Left renal cortex interstitium (tissue), 4 donors: ENCODE measurements at regions not wholly inside any gene's neighbourhood (a gene's known extent, or its start where the extent isn't known, plus 50 kb on each side); places are given as distances from the start of the nearest gene placed in this dataset.

Source experiments
- DNase-seq, 4 donors: peaks; one replicate each; pipeline ENCODE4 v3.0.0-alpha.2; 2013; ENCODE audit warnings: low read depth in 4 of 4, low spot score in 2 of 4, missing footprints in 1 of 4

DNA sequence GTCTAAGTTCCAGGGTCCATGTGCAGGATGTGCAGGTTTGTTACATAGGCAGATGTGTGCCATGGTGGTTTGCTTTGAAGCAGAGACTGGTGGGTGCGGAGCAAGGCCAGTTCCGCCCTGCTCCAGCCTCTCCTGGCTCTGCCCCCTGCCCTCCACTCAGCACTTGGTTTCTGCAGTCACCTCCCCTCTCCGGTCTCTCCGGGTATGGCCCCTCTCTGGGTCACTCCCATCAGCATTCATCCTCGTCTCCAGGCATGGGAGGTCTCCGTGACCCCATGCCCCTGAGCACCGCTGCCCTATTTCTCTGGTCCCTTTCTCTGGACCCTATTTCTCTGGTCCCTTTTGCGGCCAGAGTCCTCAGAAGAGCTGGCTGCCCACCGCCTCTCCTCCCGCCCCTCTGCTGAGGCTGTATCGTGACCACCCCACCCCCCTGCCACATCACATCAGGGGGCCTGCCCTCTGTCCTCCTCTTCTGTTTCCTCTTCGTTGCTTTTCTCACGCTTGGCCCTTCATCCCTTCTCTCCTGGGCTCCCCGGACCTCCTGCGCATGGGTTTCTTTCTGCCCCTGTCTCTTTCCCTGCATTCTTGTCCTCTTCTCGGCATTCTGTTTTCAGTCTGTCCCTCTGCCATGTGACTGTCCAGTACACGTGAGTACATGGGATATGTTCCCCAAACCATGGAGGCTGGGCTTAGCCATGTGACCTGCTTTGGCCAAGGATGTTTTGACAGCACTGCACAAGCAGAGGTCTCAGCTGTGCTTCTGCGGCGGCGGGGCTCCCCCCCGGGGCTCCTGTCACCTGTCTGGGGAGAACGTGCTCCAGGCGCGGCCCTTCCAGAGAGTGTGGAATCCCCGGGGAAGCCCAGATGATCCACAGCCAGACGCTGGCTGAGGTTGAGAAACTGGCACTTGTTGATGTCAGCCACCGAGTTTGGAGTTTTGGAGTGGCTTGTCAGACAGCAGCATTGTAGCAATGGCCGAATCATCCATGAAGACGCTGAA lies 54.4 kb upstream of the C1orf174 start:
- no peak for DNase-seq

DNA sequence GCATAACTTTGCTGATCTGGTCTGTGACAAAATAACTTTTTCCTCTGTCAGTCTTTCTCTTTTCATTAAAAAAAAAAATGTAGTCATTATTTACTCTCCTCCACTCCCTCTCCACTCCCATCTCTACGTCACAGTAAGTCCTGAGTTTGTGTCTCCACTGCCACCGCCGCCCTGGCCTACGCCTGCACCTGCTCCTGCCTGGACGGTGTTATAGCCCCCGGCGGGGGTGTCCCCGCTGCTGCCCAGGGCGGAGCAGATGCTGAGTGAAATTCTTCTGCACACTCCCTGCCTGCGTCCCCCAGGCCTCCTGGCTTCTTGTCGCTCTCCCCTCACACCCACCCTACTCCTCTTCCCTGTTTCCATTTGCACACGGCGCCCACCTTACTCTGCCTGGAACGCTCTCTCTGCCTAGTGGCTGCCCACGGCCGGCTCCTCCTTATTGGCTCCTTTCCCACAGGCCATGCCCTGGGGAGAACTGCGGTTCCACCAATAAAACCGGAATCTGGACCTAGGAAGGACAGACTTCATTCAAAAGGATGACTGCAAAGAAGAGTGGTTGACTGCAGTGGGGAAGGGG lies 55.2 kb upstream of the C1orf174 start:
- DNase-seq: no peak

DNA sequence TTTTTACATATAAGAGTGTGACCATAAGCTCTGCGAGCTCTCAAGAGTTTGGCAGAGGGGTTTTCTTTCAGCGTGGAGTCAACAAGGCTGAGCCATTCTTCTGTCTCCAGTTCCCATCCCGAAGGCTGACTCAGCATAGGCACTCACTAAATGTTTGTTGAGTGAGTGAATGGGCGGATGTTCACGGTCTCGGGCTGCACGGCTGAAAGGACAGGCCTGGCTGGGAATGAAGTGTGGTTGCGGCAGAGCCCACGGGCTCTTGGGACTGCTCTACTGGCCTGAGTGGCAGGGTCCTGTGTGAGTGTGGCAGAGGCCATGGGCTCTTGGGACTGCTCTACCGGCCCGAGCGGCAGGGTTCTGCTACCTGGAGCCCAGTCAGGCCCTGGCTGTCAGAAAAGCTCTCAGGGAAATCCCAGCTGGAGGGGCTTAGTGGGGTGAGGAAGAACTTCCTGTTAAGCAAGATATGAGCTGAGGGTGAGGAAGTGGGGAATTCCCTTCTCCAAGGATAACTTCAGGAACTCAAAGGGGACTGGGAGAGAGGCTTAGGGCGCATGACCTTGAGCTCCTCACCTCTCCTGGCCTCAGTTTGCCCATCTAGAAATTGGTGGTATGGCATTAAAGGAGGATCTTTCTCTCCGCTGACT lies 56.6 kb upstream of the C1orf174 start:
- DNase-seq: no peak

DNA sequence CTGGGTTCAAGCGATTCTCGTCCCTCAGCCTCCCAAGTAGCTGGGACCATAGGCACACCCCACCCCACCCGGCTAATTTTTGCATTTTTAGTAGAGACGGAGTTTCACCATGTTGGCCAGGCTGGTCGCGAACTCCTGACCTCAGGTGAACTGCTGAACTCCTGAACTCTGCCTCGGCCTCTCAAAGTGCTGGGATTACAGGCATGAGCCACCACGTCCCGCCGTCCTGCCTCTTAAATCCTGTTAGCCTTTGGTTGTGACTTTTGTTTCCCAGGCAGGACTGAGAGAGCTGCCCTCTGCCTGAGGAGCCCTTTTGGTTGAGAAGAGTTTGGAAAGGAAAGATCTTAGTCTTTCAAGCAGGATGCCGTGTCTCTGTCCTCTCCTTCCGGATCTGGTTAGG lies 59.3 kb upstream of the C1orf174 start:
- DNase-seq: no peak

DNA sequence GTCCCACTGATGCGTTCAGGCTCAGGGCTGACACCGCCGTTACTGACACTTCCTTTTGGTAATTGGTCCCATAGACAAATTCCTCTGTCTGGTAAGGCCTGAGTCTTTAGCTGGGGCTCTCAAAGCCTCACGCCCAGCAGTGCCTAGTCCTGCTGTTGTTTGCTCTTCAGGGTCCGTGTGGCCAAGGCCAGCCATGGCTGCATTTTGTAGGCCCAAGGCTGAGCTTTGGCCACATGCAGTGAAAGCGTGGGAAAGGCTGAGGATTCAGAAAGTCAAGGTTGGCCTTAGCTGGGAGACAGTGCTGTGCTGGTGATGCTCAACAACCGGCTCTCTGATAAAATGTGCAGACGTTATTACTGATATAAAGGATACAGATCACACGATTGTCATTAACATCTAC lies 63.5 kb upstream of the C1orf174 start:
- DNase-seq: no peak

DNA sequence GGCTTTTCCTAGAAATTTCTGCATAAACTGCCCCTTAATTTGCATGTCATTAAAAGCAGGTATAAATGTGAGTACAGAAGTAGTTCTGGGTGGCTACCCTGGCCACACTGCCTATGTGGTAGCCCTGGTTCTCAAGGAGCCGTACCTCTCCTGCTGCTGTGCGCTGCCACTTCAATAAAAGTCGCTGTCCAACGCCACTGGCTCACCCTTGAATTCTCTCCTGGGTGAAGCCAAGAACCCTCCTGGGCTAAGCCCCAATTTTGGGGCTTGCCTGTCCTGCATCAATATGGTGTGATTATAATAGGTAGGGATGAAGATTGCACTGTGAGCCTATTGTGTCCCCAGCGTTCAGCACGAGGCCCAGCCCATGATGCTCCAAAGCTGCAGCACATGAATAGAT lies 65.6 kb upstream of the C1orf174 start:
- no peak for DNase-seq

DNA sequence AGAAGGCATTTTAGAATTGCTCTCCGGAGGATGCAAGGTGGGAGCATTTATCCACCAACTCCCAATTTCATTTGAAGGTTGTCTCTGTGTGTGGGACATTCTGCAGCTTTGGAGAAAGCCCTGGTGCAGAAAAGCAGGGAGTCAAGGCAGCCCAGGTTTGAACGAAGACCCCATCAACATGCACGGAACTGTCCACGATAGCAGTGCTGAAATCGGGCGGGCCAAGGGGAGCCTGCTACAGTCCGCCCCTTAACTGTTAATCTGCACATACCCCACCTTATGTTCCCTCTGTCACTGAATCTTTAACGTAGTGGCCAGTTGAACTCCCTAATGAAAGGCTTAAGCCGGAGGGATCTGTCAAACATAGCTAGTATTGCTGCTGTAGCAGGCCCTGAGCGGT lies 68.8 kb upstream of the C1orf174 start:
- peak in 2 of 4 donors; percentile 3 to 28 for DNase-seq

DNA sequence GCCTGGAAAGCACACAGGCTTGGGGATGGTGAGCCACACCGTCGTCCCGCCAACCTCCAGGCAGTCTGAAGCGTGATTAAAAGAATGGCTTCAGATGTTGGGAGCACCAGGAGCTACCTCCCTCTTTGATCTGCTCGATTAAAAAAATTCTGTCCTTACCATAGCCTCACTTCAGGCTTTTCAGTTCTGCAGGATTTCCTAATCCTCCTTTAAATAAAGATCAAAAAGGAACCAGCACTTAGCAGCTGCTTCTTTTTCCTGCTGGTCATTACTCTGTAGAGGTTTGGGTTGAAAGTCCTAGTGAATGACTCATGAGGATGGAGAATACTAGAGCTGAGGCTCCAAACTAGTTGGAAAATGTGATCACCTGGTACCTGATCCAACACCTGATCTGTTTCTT lies 71.9 kb upstream of the C1orf174 start:
- no peak for DNase-seq

DNA sequence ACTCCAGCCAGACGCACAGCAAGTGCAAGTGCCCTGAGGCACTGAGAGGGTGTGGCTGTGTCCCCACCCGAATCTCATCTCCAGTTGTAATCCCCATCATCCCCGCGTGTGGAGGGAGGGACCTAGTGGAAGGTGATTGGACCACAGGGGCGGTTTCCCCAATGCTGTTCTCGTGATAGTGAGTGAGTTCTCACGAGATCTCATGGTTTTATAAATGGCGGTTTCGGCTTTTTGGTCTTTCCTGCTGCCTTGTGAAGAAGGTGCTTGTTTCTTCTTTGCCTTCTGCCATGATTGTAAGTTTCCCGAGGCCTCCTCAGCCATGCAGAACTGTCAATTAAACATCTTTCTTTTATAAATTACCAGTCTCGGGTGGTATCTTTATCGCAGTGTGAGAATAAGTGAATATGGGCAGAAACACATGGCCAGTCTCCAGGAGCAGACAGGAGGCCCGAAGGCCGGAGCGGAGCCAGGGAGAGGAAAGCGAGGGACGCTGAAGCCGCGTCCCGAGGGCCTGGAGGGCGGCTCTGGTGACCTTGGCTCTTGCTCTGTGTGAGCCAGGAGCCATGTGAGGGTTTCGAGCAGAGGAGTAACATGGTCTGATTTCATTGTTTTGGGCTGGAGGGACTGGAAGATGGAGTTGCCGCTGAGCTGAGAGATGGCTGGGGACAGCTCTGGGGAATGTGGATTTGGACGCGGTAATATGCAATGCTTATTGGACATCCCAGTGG lies 76.0 kb upstream of the C1orf174 start:
- no peak for DNase-seq

DNA sequence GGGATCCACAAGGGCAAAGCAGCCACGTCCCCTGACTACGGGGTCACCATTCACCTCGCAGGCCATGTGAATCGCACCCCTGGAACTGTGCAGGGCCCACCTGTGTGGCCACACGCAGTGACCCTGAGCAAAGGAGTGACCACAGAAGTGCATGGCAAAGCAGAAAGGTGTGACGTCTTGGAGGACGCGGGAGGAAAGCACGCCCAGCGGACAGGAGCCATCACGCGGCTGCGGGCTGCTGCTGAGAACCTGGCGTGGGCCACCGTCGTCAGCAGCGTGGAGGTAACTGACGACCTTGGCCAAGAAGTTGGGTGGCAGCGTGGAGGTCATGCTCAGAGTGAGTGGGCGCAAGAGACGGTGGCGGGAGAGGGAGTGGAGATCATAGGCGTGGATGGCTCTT lies 76.7 kb upstream of the C1orf174 start:
- DNase-seq: no peak

DNA sequence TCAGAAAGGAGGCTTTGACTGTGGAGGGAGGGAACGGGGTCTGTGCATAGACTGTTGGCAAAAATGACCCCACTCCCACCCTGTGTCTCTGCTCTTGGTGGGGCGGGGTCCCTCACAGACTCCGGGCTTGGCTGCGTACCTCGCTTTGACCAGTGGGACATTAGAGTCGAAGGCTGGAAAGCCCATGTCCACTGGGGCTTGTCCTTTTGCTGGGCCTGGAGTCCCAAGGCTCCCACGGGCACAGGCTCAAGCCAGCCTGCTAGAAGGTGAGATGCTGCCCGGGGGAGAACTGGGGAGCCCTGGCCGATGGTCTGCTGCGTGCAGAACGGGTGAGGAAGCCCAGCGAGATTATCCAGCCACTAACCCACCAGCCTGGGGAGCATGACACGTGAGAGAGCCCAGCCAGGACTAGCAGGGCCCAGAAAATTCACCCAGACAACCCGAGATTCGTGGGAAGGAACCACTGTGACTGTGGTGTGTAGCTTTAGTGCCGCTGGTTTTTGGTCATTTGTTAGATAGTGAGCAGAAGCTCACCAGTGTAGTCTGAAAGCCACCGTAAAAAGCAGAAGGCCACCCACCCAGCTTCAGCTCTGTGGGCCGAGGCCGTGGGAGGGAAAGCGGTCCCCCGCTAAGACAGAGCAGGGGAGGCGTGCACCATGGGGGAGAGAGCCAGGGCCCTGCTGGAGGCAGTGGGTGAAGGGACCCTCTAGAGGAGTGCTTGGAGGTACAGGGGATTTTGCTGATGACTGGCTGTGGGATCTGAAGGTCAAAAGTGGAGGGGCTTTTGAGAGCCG lies 78.3 kb upstream of the C1orf174 start:
- DNase-seq: no peak

DNA sequence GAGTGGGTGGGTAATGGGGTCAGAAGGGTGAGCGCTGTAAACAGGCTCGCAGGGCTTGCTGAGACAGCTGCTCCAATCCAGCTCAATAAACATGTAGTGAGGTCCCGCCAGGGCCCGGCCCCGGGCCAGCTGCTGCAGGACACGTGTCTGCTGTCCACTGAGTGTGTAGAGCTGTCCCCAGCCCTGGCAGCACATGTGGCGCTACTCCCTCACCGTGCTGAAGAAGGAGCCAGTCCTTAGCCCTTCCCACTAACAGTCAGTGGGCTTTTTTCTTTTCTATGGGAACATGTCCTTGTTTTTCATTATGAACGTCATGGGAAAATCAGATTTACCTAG lies 78.9 kb upstream of the C1orf174 start:
- DNase-seq: peak in 1 of 4 donors; percentile 9

DNA sequence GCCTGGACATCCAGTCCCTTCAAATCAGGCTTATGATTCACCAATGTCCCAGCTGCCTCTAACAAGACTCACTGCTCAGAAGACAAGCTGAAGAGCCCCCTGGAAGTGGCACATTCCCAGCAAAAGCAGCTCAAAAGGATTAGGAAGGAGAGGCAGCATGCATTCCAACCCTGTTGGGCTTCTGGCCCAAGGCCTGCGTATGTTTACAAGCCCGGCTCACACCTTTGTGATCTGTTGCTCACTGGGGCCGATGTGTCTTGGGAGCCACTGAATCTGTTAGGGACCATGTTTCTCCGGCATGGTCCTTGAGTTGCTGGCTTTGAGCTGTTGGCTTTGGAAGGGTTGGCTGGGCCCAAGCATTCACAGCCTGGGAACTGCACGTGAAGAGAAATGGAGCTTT lies 81.2 kb upstream of the C1orf174 start:
- no peak for DNase-seq

DNA sequence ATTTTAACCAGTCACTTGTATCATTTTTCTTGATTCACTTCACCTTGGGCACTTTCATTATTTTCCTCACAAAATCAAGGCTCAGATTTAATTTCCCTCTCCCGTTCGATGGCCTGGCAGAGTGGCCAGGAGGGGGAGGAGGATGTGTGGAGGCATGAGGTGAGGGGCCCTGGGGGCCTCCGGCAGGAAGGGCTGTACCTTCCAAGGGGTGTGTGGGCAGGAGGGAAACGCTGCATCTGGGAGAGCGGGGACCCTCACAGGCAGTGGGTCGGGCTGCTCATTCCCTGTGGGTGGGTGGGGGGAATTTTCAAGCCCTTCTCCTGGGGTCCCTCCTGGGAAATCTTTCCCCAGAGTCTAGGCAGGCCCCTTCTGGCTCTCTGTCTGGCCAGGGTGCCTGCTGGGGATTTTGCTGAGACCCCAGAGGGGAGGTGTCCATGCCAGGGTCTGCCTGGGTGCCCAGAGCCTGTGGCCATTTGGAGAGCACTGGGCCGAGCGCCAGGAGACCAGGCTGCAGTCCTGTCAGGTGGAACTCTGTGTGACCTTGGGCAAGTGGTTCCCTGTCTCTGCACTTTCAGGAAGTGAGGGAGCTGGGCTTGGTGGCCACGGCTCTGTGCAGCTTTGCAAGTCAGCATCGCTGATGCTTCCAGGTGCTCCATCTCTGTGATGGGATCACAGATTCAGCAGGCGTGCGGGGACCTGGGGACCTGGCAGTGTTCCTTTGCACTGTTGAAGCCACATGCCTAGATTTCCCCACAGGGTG lies 81.9 kb upstream of the C1orf174 start:
- DNase-seq: no peak

DNA sequence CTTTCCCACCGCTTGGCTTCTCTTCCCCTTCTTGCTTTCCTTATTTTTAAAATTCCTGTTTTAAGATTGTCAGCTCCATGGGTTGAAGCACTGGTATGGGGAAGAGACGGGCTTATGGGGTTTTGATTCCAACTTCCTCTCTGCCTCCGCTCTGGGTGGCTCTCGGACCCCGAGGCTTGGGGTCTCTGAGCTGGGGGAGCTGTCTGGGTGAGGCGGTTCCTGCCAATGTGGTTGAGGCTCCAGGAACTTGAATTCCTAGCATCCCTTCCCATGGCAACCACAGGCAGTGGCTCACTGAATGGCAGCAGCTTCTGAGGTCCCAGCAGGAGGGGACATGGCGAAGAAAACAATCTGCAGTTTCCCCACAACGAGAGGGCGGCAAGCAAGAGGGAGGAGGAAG lies 83.1 kb upstream of the C1orf174 start:
- DNase-seq: no peak

DNA sequence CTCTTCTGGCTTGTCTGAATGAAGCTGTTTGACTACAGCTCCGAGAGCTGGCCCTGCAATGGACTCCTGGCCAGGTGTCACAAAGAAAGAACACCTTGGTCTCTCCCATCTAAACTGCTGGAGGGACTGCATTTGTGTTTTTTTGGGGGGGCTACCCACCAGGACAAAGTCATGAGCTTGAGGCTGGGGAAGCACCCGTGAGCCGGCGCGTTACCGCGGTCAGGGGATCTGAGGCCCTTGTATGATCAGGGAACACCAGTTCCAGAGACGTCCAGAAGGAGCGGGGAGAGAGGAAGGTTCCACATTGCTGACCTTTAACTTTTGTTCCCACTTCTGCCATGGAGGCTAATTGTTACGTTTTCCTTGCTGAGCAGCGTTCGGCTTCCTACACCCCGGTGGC lies 84.5 kb upstream of the C1orf174 start:
- no peak for DNase-seq

DNA sequence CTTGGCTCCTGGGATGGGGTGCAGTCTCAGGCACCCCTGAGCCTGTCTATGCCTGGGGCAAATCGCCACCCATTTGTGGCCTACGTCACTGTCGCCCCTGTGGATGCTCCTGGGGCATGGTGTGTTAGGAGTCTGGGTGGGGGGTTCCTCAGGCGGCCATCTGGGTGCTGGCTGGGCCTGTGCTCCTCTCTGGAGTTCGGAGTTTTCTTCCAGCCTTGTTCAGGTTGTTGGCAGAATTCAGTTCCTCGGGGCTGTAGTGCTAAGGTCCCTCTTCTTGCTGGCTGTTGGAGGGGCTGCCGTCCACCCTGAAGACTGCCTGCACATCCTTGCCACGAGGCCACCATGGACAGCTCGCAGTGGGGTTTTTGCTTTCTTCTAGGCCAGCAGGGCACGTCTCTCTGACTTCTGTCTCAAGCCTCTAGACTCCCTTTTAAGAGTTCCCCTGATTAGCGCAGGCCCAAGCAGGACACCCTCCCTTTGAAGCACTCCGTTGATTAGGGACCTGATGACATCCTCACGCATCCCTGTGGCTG lies 86.7 kb upstream of the C1orf174 start:
- DNase-seq: no peak

DNA sequence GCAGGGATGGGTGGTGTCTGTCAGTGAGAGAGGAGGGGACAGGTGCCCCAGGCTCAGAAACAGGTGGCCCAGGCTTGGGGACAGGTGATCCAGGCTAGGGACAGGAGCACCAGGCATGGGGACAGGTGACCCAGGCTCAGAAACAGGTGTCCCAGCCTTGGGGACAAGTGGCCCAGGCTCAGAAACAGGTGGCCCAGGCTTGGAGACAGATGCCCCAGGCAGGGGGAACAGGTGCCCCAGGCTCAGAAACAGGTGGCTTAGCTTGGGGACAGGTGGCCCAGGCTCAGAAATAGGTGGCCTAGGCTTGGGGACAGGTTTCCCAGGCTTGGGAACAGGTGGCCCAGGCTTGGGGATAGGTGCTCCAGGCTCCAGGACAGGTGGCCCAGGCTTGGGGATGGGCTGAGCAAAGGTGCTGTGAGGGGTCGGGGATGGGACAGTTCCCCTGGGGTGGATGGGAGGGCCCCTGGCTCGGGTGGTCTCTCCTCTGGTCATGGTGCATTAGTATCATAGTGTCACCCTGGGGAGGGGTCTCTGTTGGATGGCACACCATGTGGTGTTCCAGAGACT lies 87.7 kb upstream of the C1orf174 start:
- no peak for DNase-seq

DNA sequence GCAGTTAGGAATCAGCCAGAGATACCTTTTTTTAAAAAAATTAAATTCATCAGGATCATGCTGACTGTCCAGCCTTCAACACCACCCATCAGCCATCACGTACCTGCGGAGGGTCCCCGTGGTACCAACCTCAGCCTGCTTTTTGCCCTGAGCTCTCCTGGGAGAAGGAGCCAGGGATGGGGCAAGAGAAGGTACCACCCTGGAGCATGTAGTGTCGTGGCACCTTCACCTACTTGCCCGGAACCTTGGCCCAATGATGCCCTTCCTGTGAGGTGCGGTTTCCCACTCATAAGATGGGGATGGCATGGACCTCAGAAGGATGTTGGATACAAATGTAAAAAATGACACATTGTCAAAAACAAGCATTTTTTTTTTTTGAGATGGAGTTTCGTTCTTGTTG lies 88.4 kb upstream of the C1orf174 start:
- DNase-seq: no peak
